Inflammatory macrophage (primary cell): ENCODE measurements at regions not wholly inside any gene's neighbourhood (a gene's known extent, or its start where the extent isn't known, plus 50 kb on each side); places are given as distances from the start of the nearest gene placed in this dataset.

Experiments used
- DNase-seq, 2 donors: peaks; one replicate each; pipeline ENCODE4 v3.0.0-alpha.2; 2020 to 2022

DNA sequence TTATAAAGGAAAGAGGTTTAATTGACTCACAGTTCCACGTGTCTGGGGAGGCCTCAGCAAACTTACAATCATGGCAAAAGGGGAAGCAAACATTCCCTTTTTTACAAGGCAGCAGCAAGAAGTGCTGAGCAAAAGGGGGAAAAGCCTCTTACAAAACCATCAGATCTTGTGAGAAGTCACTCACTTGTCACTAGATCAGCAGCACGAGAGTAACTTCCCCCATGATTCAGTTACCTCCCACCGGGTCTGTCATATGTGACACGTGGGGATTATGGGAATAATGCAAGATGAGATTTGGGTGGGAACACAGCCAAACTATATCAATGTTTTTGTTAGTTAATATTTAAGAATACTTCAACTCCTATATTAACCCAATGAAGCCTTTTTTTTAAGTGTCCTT lies 275.2 kb upstream of the CDH9 start:
- DNase-seq: peak; percentile 8 to 16

DNA sequence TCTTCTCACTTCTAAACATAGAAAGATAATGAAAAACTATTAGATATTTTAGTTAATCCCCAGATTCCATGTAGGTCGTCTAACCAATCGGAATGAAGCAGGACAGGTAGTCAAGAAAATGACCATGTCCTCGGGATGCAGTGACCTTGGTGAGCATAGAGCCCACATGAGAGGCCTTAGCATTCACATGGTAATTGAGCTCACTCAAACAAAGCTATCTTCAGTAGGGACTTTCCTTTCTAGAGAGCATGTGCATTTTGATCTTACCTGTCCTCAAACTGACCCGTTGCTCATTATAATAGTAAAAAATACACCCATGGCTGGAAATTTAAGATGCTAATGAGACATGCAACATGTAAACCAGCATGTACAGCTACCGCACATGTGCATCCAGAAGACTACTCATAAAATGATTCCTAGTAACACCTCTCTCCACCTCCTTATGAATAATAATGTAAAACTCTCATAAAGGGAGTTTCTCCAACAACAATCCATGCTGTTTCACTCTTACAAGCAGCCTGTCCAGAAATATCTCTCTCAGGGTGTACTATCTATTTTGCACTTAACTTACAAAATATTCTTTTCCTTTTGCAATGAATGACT lies 274.0 kb upstream of the CDH9 start:
- DNase-seq: no peak

DNA sequence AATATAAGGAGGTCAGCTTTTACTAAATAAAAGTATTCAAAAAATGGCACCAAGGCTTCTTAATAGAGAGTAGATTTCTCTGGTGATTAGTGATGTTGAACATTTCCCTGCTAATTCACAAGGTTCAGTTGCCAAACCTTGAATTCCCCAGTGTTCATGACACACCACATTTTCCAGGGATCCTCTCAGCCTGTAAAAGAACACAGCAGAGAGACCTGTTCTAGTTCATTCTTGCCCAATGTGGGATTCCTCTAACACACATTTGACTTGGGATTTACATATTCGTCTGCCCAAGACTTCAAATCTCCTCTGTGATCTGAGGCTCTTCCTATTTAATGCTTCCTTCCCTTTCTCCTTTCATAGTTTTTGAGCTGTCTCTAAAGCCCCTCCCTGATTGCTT lies 273.2 kb upstream of the CDH9 start:
- no peak for DNase-seq

DNA sequence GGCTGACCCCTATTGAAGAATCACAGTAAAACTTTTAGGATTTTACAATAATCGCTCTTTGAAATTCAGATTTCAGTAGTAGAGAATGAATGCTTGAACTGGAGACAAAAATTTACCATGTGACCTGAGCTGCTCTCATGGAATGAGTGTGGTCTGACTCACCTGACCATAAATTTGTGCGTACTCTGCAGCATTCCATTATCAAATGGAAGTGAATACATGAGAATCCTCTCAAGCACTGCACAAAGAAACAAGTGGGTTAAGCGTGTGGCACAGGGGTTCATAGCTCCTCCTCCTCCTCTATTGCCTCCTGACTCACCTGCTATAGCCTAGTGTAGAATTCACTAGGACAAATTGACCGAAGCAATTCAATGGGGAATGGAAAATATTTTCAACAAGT lies 269.8 kb upstream of the CDH9 start:
- DNase-seq: no peak

- DNase-seq: no peak
Measured at GRCh38 chr5:27290172-27290571, 251.8 kb upstream of the CDH9 start.

GRCh38 chr5:27276119-27276518 lies 237.7 kb upstream of the CDH9 start:
- DNase-seq: no peak

DNA sequence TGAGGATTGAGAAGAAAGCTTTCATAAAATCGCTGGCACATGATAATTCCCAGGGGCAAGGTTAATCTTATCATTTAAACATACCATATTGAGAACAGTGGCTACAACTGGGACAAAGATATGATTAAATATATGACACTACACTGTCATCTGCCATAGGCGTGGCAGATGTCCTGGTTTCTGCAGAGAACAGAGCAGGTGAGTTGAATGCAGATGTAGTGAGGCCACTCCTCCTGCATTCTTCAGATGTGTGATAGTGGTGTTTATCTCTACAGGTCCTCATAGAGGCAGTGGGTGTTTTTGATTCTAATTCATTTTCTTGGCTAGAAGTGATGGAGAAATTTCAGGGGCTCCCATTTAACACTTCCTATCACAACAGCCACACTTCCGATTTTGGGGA lies 237.0 kb upstream of the CDH9 start:
- no peak for DNase-seq

- DNase-seq: no peak
Measured at GRCh38 chr5:27269766-27270165, 231.4 kb upstream of the CDH9 start.

GRCh38 chr5:27267209-27267824 lies 228.9 kb upstream of the CDH9 start:
- no peak for DNase-seq

DNA sequence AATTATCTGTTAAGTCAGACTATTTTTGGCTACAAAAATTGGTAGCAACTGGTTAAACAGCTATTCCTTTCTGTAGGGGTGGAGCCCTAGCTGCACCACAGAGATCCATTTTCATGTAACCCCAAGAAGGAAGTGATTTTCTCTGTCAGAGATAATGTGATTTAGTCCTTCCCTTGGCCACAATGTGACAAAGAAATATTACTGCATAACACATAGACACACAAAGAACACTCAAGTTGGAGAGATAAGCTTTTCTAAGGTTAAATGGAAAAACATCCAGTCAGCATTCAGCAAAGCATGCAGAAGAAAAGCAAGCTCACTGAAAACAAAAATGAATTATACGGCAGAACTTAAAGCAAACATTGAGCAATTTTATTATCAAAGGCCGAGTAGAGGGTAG lies 227.8 kb upstream of the CDH9 start:
- DNase-seq: no peak

DNA sequence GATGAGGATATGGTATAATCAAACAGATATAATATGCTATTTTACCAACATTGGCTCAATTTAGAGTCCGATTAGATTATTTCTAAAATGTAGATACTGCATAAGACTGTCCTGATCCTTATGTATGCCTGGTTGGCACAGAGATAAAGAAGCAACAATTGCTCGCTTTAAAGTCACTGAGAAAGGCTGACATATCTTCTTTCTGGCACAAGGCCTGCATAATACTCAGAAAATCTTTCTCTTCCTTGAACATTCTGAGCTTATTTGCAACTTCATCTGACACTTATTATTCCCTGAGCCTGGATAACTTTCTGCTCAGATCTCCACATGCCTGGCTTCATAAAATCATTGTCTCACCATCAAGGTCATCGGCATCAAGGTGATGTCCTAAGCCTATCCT lies 219.3 kb upstream of the CDH9 start:
- no peak for DNase-seq

DNA sequence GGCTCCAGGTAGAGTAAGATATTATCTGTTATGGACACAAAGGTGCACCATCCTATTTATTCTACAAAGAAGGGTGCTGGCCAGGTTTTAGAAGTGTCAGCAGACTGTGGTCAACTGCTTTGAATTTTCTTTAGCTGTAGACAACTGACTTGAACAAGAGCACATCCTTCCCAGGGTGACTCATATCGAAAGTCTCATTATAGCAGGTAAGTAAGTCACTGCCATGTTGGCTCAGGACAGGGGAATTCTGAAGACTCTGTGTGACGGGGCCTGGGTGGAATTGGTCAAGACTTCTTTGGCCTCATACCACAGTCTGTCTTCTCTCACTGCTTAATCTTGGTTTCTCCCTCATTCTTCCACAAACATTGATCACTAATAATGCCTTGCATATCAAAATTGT lies 214.5 kb upstream of the CDH9 start:
- DNase-seq: no peak

DNA sequence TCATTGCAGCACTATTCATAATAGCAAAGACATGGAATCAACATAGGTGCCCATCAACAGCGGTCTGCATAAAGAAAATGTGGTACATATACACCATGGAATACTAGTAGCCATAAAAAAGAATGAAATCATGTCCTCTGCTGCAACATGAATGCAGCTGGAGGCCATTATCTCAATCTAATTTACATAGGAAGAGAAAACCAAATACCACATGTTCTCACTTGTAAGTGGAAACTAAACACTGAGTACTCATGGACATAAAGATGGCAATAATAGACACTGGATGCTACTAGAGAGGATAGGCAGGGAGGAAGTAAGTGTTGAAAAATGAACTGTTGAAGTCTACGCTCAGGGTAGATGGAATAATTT lies 203.9 kb upstream of the CDH9 start:
- no peak for DNase-seq

DNA sequence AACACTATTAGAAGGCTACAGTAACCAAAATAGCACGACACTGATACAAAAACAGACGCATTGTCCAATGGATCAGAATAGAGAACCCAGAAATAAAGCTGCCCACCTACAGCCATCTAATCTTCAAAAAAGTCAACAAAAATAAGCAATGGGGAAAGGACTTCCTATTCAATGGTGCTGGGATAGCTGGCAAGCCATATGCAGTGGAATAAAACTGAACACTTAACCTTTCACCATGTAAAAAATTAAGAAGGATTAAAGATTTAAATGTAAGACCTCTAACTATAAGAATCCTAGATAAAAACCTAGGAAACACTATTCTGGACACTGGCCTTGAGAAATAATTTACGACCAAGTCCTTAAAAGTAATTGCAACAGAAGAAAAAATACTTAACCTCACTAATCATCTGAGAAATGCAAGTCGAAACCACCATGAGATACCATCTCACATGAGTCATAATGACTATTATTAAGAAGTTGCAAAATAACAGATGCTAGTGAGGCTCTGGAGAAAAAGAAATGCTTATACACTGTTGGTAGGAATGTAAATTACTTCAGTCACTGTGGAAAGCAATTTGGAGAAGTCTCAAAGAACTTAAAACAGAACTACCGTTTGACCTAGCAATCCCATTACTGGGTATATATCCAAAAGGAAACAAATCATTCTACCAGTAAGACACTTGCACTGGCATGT lies 203.3 kb upstream of the CDH9 start:
- DNase-seq: no peak

DNA sequence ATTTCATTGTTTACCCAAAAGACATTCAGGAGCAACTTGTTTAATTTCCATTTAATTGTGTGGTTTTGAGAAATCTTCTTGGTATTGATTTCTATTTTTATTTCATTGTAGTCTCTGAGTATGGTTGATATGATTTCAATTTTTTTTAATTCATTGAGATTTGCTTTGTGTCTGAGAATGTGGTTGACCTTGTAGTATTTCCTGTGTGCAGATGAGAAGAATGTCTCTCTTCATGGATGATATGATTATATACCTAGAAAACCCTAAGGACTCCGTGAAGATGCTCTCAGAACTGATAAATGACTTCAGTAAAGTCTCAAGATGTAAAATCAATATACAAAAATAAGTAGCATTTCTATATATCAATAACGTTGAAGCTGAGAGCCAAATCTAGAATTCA lies 202.4 kb upstream of the CDH9 start:
- DNase-seq: no peak

GRCh38 chr5:27234916-27235315 lies 196.5 kb upstream of the CDH9 start:
- no peak for DNase-seq

DNA sequence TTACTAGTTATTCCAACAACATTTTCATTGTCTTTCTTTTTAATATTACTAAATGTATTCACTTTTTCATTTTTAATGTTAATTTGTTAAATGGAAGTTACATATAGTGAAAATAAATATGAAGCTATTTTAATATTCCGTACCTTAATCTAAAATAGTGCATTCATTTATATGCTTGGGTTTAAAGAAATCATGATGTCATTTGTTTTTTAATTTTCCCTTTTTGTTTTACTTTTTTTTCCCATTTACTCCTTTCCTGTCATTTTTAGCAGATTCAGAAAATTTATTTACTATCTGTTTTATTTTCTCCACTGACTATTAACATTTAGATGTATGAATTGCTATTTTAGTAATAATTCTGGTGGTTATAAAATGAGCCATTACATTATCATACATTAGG lies 183.0 kb upstream of the CDH9 start:
- no peak for DNase-seq

- no peak for DNase-seq
Measured at GRCh38 chr5:27220752-27221151, 182.4 kb upstream of the CDH9 start.

DNA sequence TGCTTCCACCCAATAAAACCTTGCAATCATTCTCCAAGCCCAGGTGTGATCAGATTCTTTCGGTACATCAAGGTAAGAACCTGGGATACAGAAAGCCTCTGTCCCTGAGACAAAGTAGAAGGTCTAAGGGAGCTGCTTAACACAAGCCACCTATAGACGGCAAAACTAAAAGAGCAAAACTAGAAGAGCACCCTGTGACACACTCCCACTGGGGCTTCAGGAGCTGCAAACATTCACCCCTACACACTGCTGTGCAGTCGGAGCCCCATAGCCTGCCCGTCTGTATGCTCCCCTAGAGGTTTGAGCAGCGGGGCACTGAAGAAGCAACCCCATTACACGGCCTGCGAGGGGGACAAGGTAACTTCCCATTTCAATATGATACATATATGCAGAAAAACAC lies 179.6 kb upstream of the CDH9 start:
- DNase-seq: no peak

- DNase-seq: no peak
Measured at GRCh38 chr5:27217155-27217956, 179.0 kb upstream of the CDH9 start.

- no peak for DNase-seq
Measured at GRCh38 chr5:27216367-27216950, 178.1 kb upstream of the CDH9 start.

GRCh38 chr5:27208051-27208450 lies 169.7 kb upstream of the CDH9 start:
- DNase-seq: no peak

DNA sequence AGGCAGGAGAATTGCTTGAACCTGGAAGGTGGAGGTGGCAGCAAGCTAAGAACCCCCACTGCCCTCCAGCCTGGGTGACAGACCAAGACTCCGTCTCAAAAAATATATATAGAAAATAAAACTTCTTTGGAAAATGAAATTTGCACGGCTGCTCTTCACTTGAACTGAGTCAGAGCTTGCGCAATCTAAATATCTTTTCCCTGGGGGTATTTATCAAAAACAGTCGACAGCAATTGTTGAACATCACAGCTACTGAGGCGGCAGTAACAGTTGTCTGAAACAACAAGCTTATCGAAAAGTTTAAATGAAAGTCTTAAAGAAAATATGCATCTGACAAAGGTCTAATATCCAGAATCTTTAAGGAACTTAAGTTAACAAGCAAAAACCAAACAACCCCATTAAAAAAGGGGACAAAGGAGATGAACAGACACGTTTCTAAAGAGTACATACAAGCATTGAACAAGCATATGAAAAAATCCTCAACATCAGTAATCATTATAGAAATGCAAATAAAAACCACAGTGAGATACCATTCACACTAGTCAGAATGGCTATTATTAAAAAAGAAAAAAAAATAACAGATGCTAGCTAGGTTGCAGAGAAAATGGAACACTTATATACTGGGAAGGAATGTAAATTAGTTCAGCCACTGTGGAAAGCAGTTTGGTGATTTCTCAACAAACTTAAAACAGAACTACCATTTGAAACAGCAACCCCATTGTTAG lies 153.6 kb upstream of the CDH9 start:
- no peak for DNase-seq
